ENCODE measurements at regions not wholly inside any gene's neighbourhood (a gene's known extent, or its start where the extent isn't known, plus 50 kb on each side); places are given as distances from the start of the nearest gene placed in this dataset. TPM values are rescaled to one million over a fixed set of nuclear protein-coding genes. Genes with fewer than 3 reads are reported as not detected.

DNA sequence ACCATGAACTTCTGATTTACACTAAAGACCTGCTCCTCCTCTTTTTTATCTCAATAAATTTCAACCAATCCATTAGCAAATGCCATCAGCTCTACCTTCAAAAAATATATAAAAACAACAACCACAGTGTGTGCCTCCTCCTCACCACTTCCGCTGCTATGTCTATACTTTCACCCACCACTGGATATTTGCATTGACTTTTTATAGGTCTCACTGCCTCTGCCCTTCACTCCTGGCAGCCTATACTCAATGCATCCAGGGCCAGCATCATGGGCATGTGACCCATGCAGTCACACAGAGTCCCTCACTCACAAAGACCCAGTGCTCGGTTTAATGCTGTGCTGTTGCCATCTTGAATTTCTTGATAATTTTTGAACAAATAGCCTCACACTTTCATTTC is 53.5 kb upstream of the CCDC54 start:
- Histone ChIP-seq H3K27me3 (ENCODE audit: control insufficient read depth in 3 of 3, insufficient read depth in 3 of 3, low read depth in 1 of 3, low read length in 3 of 3) (peaks cover 0 to 3% (median 0%) of the 10 kb centered on the region in 3 experiments), H3K18ac (ENCODE audit: low read length) (no peak overlapping the region), H3K9ac (ENCODE audit: low read depth, low read length, poor library complexity) (no peak overlapping the region), H4K91ac (ENCODE audit: low read depth, low read length, poor library complexity) (no peak overlapping the region), H3K36me3 (replicated peaks in 1 of 2; ENCODE audit: control insufficient read depth in 2 of 2, insufficient read depth in 2 of 2, low read length in 2 of 2) (no peaks in the 10 kb centered on the region), H3K4me1 (ENCODE audit: control insufficient read depth in 2 of 2, insufficient read depth in 1 of 2, low read depth in 1 of 2, low read length in 2 of 2) (peaks cover 0 to 2% of the 10 kb centered on the region in 2 donors), H3K4me2 (ENCODE audit: insufficient read depth, low read length, poor library complexity, severe bottlenecking) (no peak overlapping the region), H3K4me3 (ENCODE audit: low read length in 2 of 2) (no peak overlapping the region), H2AK5ac (ENCODE audit: low read depth, low read length) (no peak overlapping the region), H3K4ac (ENCODE audit: low read length) (no peak overlapping the region), H2BK15ac (ENCODE audit: low read length) (no peak overlapping the region), H2BK120ac (ENCODE audit: low read depth, low read length) (no peak overlapping the region), H2BK5ac (ENCODE audit: low read length) (no peak overlapping the region), H2BK12ac (ENCODE audit: low read length) (no peak overlapping the region), H3K23ac (ENCODE audit: low read depth, low read length, poor library complexity) (no peak overlapping the region), H2AFZ (ENCODE audit: low read length) (no peak overlapping the region), H3K9me3 (replicated peaks in 1 of 2; ENCODE audit: control insufficient read depth in 2 of 2, insufficient read depth in 1 of 2, low read depth in 1 of 2, low read length in 2 of 2) (no peaks in the 10 kb centered on the region), H3K79me1 (ENCODE audit: low read depth, low read length) (no peaks in the 10 kb centered on the region), H3K27ac (replicated peaks; ENCODE audit: low read length) (no peak overlapping the region), H4K8ac (ENCODE audit: low read depth, low read length) (no peak overlapping the region), H3K14ac (ENCODE audit: low read length) (no peak overlapping the region)
- DNase-seq (ENCODE audit: low spot score): no peak
- no CpG with 5 or more reads among the region's 2 CpGs for WGBS, 2 donors (ENCODE audit: extremely low coverage in 2 of 2, insufficient read length in 2 of 2, insufficient replicate concordance in 1 of 2)

DNA sequence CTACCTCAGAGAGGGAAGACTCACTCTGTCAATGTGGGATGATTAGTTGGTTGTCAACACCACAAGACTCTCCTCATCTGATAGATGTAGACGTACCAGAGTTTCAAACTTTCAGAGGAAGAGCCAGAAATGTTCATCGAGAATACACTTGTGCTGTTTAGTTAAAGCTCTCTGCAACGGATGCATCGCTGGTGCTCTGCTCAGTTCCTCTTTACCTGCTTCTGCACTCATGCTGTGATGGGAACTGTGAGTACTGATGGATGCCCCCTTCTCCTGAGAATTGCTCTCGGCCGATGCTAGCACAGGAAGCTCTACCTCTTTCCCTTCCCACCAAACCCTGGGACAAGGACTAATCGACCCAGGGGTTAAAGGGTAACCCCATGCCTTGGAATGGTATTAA is 51.8 kb upstream of the CCDC54 start:
- peaks cover 0 to 3% (median 0%) of the 10 kb centered on the region in 3 experiments for H3K27me3 ChIP-seq (ENCODE audit: control insufficient read depth in 3 of 3, insufficient read depth in 3 of 3, low read depth in 1 of 3, low read length in 3 of 3)
- no peak overlapping the region for H3K27ac ChIP-seq (replicated peaks; ENCODE audit: low read length)
- no CpG with 5 or more reads among the region's 7 CpGs for WGBS, 2 donors (ENCODE audit: extremely low coverage in 2 of 2, insufficient read length in 2 of 2, insufficient replicate concordance in 1 of 2)
- H3K9ac ChIP-seq (ENCODE audit: low read depth, low read length, poor library complexity): no peak overlapping the region
- H3K79me1 ChIP-seq (ENCODE audit: low read depth, low read length): no peaks in the 10 kb centered on the region
- H4K91ac ChIP-seq (ENCODE audit: low read depth, low read length, poor library complexity): no peak overlapping the region
- no peak overlapping the region for H2BK5ac ChIP-seq (ENCODE audit: low read length)
- H3K14ac ChIP-seq (ENCODE audit: low read length): no peak overlapping the region
- H4K8ac ChIP-seq (ENCODE audit: low read depth, low read length): no peak overlapping the region
- H3K4me1 ChIP-seq (ENCODE audit: control insufficient read depth in 2 of 2, insufficient read depth in 1 of 2, low read depth in 1 of 2, low read length in 2 of 2): peaks cover 0 to 2% of the 10 kb centered on the region in 2 donors
- no peaks in the 10 kb centered on the region for H3K36me3 ChIP-seq (replicated peaks in 1 of 2; ENCODE audit: control insufficient read depth in 2 of 2, insufficient read depth in 2 of 2, low read length in 2 of 2)
- H2BK12ac ChIP-seq (ENCODE audit: low read length): no peak overlapping the region
- H2AK5ac ChIP-seq (ENCODE audit: low read depth, low read length): no peak overlapping the region
- H3K4ac ChIP-seq (ENCODE audit: low read length): no peak overlapping the region
- no peak overlapping the region for H3K4me2 ChIP-seq (ENCODE audit: insufficient read depth, low read length, poor library complexity, severe bottlenecking)
- no peak overlapping the region for H3K23ac ChIP-seq (ENCODE audit: low read depth, low read length, poor library complexity)
- H3K9me3 ChIP-seq (replicated peaks in 1 of 2; ENCODE audit: control insufficient read depth in 2 of 2, insufficient read depth in 1 of 2, low read depth in 1 of 2, low read length in 2 of 2): no peaks in the 10 kb centered on the region
- no peak for DNase-seq (ENCODE audit: low spot score)
- no peak overlapping the region for H3K4me3 ChIP-seq (ENCODE audit: low read length in 2 of 2)
- no peak overlapping the region for H3K18ac ChIP-seq (ENCODE audit: low read length)
- H2BK15ac ChIP-seq (ENCODE audit: low read length): no peak overlapping the region
- no peak overlapping the region for H2BK120ac ChIP-seq (ENCODE audit: low read depth, low read length)
- no peak overlapping the region for H2AFZ ChIP-seq (ENCODE audit: low read length)

Small RNA genes in the stretch of these regions (small RNA-seq; reads per million reads assigned to genes)
- gene MTCO1P35 (ENCODE audit: insufficient read depth): not detected
- not detected for gene MTND6P6 (ENCODE audit: insufficient read depth)
- not detected for gene RF00019 (ENCODE audit: insufficient read depth)
- not detected for gene RNU6-1308P (ENCODE audit: insufficient read depth)

All from neuronal stem cell (in vitro differentiated cells).